RCC 7860 (cell line): ENCODE measurements at regions not wholly inside any gene's neighbourhood (a gene's known extent, or its start where the extent isn't known, plus 50 kb on each side); places are given as distances from the start of the nearest gene placed in this dataset.

Experiments
- DNase-seq: peaks from one replicate; pipeline ENCODE4 v3.0.0-alpha.2; 2015; ENCODE audit warnings: low spot score
- FAIRE-seq: peaks from 2 replicates; lab custom pipeline; 2012; peaks lifted over from hg19 to GRCh38; lab: Jason Lieb, UNC

DNA sequence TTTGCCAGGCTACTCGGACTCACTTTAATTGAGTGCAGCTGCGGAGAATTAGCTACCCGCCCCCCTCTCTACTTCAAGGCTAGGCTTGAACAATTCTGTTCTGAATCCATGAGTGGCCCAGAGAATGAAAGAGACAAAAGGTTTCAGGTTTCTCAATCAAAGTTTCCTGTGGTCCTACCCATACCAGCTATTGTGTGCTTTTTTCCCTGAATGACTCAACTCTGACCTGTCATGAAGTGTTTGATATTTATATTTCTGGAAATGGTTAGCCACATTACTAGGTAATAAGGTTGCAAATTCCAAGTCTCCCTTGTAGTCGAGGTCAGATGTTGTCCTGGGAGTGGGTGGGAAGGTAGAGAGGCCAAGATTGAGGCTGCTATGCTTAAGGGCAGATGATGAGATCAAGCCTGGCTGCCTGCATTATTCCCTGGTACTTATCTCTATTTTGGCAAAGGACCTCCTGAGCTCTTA lies 392.7 kb upstream of the TBL1XR1 start:
- DNase-seq, result peak; percentile 99
- FAIRE-seq, result peak; percentile 99

DNA sequence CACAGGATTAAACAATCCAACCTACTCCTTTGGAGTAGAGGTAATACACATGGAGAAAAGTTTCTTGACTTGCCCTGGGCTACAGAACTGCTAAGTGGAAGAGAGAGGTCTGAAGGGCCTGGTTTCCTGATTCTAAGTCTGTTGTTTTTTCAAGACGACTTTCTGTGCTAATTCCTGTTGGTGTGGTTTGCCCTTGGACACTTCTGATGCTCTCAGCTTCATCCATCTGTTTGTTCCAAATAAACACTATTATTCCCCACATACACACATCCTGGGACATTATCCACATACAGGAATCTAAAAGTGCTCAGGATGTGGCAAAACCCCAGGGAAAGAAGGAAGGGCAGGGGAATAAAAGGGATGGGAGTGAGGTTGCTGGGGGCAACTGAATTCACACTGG lies 393.5 kb upstream of the TBL1XR1 start:
- DNase-seq, result no peak
- FAIRE-seq, result no peak

DNA sequence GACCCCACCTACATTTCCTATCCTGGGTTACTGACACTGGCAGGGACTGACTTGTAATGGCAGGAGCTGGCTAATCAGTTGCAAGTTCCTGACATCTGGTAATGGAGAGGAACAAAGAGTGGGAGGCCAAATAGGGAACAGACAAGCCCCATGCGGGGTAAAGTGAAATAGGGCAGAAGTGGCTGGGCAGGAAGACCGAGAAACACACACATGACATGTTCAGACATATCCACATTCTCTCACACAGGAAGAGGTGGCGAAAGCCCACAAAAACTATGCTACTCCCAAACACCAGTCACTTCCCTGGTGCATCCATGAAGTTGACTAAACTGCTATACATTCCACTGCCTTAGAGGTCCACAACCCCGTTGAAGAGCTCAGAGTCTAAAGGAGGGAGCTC lies 394.1 kb upstream of the TBL1XR1 start:
- FAIRE-seq, result no peak

DNA sequence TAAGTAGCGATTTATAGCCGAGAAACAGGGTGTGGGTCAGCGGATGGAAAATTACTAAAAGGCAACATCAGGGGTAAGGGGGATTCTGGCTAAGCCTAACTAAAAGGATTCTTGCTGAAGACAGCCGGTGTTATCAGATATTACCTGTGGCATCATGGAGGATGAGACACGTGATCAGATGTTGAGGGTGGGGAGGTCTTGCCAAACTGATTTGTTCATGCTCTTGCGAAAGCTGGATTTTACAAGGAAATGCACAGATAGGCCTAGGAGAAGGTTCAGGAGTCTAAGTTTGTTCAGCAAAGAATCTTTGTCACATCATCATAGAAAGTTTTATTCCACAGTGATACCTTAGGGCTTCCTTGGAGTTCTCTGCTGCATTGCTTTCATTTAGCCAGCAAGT lies 396.8 kb upstream of the TBL1XR1 start:
- DNase-seq (no peak), FAIRE-seq (no peak)

More for the DNA sequence above, 394.1 kb upstream of the TBL1XR1 start:
- DNase-seq, result no peak

DNA sequence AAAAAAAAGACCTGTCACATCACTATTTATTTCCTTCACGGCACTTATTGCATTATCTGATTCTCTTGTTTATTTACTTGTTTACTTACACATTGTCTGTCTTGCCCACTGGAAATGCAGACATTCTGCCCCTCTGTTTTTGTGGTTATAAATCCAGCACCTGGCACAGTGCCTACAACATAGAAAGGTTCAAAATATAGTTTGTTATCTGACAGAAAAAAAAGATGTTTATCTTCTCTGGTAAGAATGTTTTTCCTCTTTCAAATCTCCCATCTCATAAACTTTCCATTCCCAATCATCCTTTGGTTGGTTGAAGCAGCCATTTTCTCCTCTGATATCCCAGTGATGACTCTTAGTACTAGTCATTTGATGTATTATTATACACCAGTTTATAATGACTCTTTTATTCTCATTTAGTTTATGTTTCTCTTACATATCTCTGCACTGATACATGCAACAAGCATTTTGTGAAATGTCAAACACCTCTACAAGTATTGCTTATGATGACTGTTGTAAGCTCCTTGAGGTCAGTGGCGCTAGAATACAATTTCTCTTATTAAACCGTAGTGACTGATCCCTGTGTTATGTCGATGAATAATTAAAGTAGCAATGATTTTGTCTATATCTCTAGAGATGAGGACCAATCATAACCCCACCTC lies 398.4 kb upstream of the TBL1XR1 start:
- peak; percentile 43 for DNase-seq
- no peak for FAIRE-seq

DNA sequence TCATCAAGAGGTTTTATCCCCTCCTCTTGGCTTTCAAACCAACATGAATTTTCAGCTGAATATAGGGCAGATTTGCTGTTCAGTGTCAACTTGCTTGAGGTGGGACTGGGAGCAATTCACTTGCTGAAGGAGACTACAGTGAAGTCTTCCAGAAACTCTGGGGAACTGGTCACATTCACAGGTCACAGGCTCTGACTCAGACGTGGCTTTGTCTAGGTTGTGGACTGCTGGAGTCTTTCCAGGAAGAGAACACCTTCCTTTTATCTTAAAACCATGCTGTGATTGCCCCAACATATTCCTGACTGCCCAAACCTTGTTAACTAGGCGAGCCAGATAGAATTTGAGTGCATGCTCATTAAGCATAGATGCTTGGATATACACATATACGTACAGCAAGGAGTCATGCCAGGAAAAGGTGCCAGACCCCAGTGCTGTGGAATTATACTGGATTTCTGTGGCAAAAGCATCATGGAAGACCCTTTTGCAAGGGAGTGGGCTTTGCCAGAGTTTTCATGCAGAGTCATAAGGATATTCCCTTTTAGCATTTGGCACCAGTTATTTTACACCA lies 399.1 kb upstream of the TBL1XR1 start:
- FAIRE-seq, result peak; percentile 93
- peak; percentile 85 for DNase-seq

DNA sequence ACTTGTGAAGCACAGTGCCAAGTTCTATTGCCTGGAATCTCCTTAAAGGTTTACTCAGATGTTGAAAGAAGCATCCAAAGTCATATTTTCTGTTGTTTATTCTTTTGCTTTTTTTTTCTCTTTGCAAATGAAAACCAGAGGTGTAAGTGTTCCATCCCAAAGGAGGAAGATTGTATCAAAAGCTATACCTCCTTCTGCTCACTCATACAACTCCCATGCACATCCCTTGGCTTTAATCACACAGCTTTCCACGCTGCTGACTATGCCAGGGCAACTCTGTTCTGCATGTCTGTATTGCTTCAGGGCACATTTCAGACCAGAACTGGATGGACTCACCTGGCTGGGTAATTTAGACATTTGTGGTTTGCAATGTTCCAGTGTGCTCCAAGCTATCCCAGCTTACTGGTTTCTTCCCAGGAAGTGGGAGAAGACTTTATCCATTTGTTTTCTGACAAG lies 399.6 kb upstream of the TBL1XR1 start:
- DNase-seq (peak; percentile 51), FAIRE-seq (no peak)

DNA sequence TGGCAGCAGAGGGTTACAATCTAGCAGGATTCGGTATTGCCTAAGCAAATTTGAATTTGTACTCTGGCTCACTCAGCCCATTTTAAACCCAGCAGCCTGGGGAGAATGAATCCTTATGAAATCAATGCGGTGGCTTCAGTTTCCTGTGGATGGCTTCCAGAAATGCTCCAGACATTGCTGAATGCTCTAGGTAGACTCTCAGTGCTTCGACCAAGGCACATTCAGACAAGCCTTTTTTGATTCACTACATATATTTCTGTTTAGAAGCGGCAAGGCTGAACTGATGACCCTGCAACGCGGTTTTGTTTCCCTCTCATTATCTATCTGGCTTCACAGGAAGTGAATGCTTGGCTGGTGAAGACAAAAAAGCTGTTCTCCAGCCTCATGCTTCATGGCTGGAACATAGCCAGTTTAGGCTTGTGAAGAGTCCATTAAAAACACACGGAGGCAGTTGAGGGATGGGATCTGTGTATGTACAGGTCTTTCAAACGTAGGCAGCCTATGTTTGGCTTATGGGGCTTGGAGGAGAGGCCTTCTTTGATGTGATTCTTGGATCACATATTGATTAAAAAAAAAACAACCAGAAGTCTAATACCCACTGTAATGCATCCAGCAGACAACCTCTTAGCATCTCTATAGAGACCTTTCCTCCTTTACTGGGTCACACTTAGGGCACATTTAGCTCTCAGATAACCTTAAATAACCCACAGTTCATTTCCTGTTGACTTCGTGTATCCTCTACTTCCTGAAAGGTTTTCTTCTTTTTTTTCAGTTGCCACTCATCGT lies 400.2 kb upstream of the TBL1XR1 start:
- peak; percentile 83 for DNase-seq
- peak; percentile 90 for FAIRE-seq

DNA sequence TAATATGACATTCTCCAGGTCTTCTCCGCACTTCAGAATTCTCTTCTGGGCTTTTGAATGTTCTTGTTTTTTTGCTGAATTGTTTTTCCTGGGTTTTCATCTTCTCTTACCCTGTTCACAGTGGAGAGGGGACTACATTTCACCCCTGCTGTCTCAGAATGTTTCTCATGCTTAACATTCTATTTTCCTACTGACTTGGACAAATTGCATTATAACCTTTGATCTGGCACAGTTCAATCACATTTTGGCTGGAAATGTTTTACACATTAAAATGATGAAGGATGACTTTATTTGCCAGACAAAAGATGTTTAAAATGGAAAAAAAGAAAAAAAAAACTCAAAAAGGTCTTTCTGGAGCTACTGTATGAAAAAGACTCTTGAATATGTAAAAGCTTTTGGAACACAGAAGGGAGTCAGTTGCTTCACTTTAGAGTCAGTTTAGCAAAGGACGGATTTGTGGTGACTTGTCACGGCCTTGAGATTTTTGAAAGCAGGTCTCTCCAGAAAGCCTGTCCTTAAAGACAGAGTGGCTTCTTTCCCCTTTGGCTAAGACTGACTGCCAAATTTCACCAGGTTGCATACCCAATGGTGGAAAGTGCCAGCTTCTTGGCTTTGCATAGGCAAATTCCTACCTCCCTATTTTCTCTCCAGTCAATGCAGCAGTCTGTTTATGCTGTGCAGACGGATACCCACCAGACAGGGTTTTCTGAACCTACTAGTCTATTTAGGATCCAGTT lies 401.0 kb upstream of the TBL1XR1 start:
- FAIRE-seq, result no peak
- DNase-seq, result no peak

DNA sequence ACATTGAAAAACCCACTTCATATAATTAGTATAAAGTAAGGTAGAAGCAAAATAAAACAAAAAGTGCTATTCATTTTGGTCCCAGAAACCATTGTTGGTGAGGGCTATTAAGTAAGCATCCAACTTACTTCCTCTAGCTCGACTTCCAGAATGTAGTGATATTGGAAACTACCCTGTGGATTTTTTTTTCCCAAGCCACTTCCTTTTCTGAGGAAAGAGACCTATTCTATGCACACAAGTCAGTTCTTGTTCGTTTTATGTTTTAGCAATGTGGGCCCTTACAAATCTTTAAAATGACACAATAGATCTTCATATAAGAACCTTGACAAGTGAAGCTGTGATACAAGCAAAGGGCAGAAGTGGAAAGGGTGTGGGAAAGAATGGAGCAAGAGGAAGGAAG lies 402.0 kb upstream of the TBL1XR1 start:
- FAIRE-seq (no peak), DNase-seq (no peak)

DNA sequence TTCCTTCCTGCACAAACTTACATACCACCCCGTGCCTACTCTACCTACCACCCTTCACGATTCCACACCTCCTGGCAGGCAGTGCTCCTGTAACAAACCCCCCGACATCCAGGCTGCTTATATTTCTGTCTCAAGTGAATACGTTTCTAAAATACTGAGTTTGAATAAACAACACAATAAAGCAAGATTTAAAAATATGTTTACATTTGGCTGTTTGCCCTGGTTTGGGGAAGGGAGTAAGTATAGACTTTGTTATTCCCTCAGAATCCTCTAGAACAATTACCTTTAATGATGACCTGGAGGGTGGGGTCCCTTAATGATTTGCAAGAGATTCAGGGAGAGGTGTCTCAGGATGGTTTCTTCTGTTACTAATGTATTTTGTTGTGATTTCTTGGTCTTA lies 402.6 kb upstream of the TBL1XR1 start:
- DNase-seq (no peak), FAIRE-seq (no peak)

DNA sequence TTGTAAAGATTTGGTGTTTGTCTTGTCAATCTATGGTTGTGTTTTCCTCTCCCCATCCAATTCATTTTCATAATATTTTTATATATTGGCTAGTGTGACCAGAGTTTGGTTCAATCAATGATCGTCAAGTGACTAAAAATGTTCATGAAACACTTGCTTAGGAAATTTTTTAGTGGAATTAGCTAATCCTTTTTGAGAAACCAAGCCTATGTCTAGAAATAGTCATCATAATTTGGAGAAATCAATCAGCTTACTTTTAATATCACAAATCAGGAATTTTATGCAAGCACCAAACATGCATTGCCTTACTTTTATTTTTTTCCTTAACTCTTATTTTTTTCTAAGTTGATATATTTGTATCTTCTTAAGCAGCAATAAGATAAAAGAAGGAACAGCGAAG lies 403.1 kb upstream of the TBL1XR1 start:
- no peak for FAIRE-seq

DNA sequence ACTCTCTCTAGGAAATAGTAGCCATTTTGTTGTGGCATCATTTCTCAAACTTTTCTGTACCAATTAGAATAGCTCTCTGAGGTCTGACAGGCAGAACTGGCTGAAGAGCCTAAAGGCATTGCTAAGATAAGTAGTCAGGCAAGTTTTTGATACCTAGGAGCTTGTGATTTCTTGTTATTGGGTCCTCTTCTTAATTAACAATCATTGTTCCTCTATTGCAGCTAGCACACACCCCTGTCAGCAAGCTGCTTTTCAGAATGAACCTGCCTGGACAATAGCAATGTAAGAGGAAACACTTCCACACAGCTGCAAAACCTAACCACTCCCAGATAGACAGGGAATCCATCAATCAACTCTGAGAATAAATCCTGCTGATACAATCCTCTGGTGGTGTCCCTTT lies 403.9 kb upstream of the TBL1XR1 start:
- DNase-seq, result no peak
- FAIRE-seq, result no peak

More for the DNA sequence above, 403.1 kb upstream of the TBL1XR1 start:
- DNase-seq, result no peak

DNA sequence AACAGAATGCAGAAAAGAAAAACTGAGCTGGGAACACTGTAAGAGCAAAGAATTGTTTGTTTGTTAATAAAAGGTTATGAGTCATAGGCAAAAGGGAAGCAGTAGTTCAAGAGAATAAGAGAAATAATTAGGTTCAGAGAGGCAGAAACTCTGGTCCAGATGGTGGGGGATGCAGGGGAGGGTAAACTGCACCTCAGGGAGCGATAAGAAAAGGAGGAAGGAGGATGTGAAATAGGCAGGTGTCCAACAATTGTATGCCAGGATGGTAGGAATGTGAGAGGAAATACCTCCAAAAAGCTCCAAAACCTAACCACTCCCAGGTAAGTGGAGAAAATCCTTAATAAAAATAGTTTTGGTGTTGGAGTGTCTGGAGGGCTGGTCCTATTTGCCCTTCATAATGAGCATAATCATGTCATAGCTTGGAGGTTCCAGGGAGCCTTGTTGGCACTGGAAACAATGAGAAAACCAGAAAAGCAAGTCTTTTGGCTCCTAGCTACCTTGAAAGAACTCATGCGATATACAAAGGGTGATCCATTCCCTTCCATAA lies 405.4 kb upstream of the TBL1XR1 start:
- no peak for FAIRE-seq

DNA sequence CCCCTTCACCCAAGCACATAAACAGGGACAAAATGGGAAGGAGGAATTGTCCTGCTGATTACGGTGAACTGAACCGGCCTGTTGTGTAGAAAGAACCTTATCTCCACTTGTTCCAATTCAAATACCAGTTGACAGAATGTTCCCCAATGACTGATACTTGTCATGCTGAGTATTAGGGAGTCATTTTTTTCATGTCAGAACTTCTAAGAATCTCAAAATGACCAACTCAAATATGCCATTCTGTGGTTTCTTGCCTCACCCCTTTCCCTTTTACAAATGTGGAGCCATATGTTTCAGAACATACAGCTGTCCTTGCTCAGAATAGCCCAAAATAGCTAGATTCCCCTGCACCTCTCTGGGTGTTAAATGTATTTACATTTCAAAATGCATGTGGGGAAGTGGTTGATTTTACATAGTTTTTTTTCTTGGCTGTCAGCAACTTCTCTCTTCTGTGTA lies 405.9 kb upstream of the TBL1XR1 start:
- no peak for DNase-seq
- no peak for FAIRE-seq

More for the DNA sequence above, 405.4 kb upstream of the TBL1XR1 start:
- no peak for DNase-seq

DNA sequence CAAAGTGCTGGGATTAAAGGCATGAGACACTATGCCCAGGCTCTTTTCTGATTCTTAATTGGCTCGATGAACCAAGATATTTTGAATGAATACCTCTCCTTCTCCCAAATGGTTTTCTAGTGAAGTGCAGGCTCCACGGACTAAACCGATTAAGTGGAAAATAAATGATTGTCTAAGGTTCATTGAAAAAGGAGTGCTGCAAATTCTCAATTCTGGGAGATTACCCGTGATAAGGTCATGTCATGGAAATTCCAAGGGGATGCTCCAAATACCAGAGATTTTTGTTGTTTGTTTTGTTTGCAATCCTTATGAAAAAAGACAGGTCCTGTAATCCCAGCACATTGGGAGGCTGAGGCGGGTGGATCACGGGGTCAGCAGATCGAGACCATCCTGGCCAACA lies 406.9 kb upstream of the TBL1XR1 start:
- DNase-seq (no peak), FAIRE-seq (no peak)

DNA sequence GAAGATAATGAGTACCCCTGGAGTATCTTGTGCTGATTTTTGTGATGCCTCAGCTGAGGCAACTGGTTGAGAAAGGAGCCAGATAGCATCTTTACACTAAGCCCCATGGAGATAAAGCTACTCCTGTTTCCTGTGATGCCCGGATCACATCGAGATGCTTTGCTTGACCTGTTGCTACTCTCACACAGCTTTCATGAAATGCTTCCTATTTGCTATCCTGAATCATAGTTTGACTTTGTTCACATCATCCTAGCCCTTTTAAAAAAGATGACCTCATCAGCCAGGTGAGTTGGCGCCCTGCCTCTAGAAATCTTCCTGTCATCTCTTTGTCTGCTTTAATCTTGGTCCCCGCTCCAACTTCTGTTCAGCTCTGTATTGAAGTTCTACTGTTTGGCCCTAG lies 409.6 kb upstream of the TBL1XR1 start:
- DNase-seq (no peak), FAIRE-seq (no peak)

DNA sequence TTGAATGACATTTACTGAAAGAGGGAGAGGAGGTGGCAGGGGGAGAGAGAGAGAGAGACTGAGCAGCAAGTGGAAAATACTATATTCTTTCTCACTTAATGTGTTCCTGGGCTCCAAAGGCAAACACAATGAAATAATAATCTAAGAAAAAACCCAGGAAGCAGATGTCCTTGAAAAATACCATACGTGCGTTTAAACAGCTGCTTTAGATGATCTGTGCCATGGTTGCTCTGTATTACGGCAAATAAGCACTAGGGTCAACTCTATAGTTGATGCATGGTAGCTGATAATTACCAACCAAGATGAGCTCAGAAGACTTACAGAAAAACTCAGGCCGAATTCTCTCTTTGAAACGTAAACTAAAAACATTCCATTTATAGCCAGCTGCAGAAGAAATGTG lies 410.3 kb upstream of the TBL1XR1 start:
- DNase-seq, result no peak
- no peak for FAIRE-seq

DNA sequence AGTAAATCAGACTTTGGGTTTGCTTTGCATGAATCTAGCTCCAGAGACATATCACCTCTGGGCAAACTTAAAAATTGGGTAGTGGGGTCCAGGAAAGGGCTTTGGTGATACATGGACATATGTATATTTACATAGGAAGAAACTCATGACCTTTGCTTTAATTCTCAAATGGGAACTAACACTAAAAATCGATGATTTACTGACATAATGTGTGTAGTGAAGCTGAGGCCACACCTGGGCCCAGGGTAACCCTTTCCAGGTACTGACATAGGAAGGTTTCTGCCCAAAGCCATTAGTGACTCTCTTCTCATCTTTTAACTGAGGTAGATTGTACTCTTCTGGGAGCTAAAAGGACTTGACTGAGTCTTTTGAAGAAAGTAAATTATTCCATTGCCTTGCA lies 411.2 kb upstream of the TBL1XR1 start:
- no peak for DNase-seq
- no peak for FAIRE-seq

DNA sequence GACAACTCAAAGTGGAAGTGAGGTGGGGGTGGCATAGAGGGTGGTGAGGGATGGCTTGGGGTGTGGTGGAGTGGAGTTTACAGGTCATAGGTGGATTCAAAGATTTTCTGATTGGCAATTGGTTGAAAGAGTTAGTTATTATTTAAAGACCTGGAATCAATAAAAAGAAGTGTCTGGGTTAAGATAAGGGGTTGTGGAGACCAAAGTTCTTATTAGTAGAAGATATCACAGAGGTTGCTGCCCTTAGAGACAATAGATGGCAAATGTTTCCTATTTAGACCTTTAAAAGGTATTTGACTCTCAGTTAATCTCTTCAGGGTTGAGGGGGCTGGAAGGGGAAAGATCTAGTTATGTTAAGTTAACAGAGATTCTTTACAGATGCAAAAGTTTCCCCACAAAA lies 412.3 kb upstream of the TBL1XR1 start:
- no peak for DNase-seq
- no peak for FAIRE-seq

DNA sequence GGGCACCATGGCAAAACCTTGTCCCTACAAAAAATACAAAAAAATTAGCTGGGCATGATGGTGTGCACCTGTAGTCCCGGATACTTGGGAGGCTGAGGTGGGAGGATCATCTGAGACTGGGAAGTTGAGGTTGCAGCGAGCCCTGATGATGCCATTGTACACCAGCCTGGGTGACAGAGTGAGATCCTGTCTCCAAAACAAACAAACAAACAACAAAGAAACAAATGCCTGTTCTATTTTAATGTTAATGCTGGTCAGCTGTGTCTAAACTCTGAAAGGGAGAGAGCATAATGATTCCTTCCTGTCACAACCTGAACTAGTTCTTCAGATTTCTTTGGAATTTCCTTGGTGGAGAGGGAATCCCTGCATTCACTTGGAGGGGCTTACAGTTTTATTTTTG lies 413.0 kb upstream of the TBL1XR1 start:
- FAIRE-seq (no peak), DNase-seq (no peak)
